Liver (tissue), 2 donors: ENCODE measurements at regions not wholly inside any gene's neighbourhood (a gene's known extent, or its start where the extent isn't known, plus 50 kb on each side); places are given as distances from the start of the nearest gene placed in this dataset.

Experiments used
- MAX ChIP-seq: IDR thresholded peaks from 2 replicates; pipeline ENCODE4 v1.6.1; 2016; ENCODE audit warnings: antibody characterized with exemption
- TF ChIP-seq, protein P1 (sequence below): fragments of 150-350 bp; IDR thresholded peaks from 2 replicates; pipeline ENCODE4 v1.5.1; 2017; ENCODE audit warnings: improper control_type of control experiment, low read depth, low read length; ENCODE audit not compliant: missing input control
- donor health status: healthy.

- TF ChIP-seq, protein P1, sequence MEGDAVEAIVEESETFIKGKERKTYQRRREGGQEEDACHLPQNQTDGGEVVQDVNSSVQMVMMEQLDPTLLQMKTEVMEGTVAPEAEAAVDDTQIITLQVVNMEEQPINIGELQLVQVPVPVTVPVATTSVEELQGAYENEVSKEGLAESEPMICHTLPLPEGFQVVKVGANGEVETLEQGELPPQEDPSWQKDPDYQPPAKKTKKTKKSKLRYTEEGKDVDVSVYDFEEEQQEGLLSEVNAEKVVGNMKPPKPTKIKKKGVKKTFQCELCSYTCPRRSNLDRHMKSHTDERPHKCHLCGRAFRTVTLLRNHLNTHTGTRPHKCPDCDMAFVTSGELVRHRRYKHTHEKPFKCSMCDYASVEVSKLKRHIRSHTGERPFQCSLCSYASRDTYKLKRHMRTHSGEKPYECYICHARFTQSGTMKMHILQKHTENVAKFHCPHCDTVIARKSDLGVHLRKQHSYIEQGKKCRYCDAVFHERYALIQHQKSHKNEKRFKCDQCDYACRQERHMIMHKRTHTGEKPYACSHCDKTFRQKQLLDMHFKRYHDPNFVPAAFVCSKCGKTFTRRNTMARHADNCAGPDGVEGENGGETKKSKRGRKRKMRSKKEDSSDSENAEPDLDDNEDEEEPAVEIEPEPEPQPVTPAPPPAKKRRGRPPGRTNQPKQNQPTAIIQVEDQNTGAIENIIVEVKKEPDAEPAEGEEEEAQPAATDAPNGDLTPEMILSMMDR: no peak
- no peak for TF ChIP-seq MAX
Measured at GRCh38 chr5:35282810-35283209, 52.5 kb upstream of the PRLR start.
